GM21367 (cell line): ENCODE measurements at regions not wholly inside any gene's neighbourhood (a gene's known extent, or its start where the extent isn't known, plus 50 kb on each side); places are given as distances from the start of the nearest gene placed in this dataset.
"Not testable (repeated sequence)": the region's sequence is repeated elsewhere in the genome, so short reads cannot be mapped to it uniquely, and the experiment has no call there.

Source experiments
- ATAC-seq: cut with Tn5 transposase; IDR thresholded peaks from one replicate; pipeline ENCODE4 v1.9.1; 2021; ENCODE audit not compliant: unreplicated experiment

DNA sequence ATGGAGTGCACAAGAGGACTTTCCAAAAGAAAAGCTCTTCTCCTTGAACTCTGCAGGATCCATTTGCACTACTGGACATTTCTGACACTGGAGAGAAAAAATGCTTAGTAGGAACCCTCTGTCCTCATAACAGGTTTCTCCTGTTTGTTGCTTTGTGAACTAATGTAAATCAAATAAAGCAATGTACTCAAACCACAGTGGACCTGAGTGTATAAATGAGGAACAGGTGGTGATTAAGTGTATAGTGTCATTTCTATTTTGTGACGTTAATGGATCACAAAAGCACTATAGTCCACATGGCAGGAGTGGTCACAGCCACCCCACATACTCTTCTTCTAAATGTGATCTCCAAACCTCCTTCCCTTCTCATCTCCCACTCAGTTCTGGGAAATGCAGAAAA, 268.4 kb upstream of the DUSP10 start:
- ATAC-seq: no peak

DNA sequence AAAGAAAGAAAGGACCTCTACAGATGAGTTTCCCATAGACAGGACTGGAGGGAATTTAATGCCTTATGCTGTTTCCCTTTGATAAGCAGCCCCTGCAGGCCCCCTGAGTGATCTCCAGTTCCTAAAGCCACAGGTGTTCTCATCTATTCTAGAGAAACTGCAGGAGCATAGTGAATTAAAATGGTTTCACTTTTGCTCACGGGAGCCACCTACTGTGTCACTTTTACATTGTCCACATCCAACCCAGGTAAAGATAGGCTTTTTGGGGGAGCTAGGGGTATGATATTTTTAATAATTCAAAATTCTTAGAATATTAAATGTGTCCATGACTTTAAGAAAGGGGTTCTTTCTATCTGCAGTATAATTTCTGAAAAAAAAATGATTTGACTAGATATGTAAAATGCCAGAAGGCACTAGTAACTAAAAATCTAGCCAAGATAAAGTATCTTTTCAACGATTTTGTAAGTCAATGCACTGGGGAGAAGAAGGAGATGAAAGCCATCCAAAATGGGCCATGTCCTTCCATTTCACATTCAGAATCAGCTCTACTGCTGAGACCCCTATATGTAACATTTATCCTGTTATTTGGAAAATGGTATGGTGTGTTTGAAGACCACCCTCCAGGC, 267.3 kb upstream of the DUSP10 start:
- peak; percentile 89 for ATAC-seq

DNA sequence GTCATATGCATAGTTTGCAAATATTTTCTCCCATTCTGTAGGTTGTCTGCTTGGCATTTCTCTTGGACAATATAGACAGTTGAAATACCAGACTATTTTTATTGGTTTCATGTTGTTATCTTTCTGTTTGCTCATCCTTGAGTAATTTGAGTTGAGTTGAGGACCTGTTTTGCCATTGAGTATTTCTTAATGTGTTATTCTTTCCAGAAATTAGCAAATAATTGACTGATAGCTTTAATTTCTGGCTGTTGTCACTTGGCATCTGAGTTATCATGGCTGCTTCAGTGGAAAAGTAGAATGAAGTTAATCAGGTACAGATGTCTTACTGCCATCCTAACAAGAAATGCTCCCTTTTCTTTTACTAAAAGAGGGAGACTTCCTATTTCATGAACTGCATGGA, 264.8 kb upstream of the DUSP10 start:
- no peak for ATAC-seq

DNA sequence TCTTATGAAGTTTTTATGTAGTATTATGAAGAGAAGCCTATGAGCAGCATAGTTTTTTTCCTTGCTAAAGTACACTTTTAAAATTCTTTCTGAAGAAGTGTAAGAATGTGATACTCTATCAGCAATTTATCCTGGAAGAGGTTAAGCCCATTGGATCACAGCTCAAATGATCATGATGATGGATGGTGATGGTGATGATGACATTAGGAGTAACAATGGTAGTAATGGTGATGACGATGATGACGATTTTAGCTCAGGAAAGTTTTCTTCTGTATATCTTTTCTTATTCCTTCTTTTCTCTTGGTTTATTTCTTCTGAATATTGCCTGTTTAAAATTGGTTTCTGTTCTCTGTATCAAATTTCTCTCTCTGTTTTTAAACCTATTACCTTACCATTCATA, 262.9 kb upstream of the DUSP10 start:
- no peak for ATAC-seq

DNA sequence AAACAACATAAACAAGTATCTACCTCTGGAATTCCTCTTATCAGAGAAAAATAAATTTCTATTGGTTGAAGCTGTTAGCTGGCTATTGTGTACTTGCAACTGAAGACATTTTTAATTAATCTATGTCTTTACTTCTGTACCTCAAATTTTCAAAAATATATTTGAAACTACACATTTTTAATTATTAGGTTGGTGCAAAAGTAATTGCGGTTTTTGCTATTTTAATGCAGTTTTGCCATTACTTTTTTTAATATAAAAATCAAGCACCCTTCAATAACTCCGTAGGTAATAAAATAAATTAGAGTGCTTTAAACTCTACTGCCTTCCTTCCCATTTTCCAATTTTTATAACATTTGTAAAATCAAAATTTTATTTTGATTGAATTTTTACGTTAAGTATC, 262.1 kb upstream of the DUSP10 start:
- no peak for ATAC-seq

DNA sequence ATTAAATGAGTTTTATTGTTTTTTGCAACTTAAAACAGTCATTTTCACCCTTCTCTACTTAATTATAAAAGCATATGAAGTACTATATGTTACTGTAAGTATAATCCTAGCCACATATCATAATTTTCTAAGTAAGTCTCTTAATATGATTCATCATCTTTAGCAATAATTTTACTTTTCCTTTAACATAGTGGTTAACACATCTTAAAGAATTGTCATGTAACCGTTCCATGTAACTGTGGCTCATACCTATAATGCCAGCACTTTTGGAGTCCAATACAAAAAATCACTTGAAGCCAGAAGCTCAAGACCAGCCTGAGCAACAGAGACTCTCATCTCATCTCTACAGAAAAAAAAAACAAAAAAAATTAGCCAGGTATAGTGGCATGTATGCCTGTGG, 260.6 kb upstream of the DUSP10 start:
- no peak for ATAC-seq

DNA sequence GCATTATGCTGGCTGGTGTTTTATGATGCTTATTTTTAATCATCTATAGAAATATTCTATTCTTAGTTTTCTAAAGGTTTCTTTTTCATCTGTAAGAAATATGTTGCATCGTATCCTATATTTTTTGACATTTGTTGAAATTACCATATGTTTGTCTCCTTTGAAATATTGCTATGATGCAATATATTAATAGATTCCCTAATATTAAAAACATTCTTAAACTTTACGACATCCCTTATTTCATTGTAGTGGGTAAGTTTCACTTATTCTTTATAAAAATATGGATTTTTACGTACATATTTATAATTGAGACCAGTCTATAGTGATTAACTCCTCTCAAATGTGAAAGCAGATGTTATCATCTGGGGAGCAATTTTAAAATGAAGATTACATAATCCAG, 258.2 kb upstream of the DUSP10 start:
- no peak for ATAC-seq

DNA sequence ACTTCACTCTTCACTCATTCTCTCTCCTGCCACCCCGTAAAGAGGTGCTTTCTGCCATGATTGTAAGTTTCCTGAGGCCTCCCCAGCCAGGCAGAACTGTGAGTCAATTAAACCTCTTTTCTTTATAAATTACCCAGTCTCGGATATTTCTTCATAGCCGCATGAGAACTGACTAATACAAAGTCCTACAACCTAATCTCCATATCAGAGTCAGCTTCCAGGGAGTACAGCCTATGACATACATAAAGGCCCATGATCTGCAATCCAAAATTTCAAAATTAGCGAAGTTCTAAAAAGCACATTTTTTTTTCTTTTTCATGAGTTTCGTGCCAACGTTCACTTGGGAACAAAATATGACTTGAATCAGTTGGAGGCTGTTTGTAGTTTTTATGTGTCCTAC, 256.9 kb upstream of the DUSP10 start:
- no peak for ATAC-seq

DNA sequence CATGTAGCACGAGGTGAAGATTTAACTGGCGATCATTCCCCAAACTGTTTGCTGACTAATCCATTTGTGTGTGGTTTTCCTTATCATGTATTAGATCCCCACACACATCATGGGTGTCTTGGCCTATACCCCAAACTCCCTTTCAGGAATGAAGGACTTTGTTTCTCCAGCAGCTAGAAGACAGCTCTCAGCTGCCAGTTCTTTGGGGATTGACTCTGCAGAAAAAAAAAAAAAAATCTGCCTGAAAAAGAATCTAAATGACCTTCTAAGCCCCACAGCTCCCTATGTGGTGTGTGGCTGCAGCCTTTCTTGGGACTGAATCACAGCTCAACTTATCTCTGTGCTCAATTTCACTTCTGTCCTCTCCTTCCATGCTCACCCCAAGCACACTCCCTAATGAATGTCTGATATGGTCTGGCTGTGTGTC, 256.3 kb upstream of the DUSP10 start:
- no peak for ATAC-seq

DNA sequence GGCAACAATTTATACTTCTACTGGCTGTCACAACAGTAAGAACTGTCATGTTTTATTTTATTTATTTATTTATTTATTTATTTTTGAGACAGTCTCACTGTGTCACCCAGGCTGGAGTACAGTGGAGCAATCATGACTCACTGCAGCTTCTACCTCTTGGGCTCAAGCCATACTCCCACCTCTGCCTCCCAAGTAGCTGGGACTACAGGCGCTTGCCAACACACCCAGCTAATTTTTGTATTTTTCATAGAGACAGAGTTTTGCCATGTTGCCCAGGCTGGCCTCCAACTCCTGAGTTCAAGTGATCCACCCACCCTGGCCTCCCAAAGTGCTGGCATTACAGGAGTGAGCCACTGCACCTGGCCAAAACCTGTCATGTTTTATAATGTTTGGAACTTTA, 255.1 kb upstream of the DUSP10 start:
- not testable (repeated sequence) for ATAC-seq

DNA sequence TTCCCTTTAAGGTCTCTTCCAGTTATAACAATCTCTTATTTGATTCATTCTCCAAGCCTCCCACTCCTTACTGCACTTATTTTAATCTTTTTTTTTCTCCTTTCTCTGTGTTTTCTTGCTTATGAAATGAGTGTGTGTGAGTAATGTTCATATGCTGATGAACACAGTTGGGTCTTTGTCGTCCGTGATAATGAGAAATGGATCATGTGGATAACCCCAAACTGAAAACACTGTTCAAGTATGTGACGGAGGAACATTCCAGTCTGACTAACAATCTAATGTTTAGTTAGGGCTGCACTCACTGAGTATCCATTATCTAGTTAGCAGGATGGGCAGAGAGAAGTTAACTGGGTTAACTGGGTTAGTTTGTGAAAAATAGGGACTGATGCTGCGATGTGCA, 253.1 kb upstream of the DUSP10 start:
- ATAC-seq: no peak

DNA sequence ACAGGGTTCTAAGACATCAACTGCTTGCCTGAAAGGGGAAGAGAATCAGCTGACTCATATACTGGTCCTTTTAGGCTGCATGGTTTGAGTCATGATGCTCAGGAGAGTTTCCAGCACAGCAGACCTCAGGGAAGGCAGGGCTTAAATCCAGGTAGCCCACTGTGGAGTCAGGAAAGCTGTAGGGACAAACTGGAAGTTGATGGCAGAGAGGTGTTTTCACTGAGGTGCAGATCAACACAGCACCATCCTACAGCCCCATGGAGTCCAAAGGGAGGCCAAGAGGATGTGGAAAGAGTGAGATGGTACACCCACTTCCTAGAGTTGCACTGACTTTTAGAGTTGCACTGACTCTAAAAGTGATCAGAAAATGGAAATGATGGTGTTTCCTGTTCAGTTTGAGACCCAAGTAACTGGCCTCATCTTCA, 252.4 kb upstream of the DUSP10 start:
- no peak for ATAC-seq

DNA sequence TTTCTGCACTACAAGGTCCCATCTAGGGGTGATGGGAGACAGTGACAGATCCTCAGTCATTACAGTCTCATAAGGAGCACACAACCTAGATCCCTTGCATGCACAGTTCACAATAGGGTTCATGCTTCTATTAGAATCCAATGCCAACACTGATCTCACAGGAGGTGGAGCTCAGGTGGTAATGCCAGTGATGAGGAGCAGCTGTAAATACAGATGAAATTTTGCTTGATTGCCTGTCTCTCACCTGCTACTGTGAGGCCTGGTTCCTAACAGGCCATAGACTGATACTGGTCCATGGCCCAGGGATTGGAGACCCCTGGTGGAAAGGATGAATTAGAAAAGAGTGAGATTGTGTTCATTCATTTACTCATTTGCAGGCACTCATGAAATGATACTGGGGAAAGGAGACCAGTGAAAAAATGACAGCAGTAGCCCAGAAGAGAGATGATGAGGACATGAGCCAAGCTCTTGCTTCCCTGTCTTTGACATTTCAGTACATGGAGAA, 251.6 kb upstream of the DUSP10 start:
- no peak for ATAC-seq

DNA sequence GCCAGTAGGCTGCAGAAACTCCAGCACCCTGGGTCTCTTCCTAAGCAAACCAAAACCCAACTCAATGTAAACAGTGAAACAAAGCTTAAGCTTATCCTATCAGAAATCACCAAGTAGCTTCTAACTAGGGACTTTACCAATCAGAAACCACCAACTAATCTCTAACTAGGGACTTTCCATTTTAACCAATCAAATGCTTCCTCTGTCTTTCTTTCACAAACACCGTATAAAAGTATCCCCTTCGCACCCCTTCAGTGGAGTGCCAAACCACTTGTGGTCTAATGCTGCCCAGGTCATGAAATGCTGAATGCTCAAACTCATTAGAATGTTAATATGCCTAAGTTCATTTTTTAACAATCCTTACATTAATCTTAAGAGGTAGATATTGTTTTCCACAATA, 250.5 kb upstream of the DUSP10 start:
- ATAC-seq: no peak

DNA sequence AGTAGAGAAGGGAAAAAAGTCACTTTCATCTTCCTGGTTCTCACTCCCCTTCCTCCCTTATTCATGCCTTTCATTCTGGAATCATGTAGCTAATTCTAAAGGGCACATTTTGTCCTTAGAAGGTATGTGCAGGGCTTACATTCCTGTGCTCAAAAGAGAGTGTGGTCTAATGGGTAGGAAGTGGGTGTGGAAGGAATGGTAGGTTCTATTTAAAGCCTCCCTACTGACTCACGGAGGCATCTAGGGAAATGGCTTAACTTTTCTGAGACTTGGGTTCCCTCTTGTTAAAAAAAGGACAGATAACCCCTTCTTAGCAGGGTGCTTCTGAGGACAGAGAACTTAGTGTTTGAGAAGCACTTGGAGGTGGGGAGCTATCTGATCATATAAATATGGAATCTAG, 249.3 kb upstream of the DUSP10 start:
- ATAC-seq: no peak

DNA sequence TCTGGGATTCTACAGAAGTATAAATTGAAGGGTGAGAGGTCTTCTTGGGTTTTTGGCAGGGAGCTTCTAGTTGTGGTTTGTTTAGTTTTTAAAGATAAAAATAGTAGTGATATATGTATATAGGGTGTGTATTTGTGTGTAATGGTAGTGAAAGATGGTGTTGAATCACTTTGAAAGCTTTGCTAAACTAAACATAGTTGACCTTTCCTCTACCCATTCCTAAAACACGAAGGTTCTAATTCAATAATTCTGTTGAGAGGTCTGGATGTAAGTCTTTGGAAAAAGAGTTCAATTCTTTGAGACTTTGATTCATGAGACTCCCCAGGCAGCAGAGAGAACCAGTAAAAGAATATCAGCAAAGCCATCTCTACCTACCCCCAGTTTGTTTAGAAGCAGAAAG, 247.9 kb upstream of the DUSP10 start:
- no peak for ATAC-seq

DNA sequence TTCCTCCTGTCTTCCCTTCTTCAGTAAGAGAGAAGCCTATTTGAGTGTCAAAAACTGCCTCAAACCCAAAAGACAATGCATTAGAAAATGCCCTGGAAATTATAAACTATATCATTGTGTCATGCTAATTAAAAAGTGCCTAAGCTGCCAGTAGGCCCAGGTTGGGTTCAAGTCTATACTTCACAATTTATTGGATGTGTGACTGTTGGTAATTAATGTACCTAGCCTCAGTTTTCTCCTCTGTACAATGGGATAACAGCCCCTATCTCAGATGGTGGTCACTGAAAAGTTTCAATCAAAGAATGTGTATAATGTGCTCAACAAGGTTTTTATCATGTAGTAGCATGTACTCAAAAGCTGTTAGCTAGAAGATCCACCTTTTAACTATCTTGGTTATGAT, 246.9 kb upstream of the DUSP10 start:
- no peak for ATAC-seq

DNA sequence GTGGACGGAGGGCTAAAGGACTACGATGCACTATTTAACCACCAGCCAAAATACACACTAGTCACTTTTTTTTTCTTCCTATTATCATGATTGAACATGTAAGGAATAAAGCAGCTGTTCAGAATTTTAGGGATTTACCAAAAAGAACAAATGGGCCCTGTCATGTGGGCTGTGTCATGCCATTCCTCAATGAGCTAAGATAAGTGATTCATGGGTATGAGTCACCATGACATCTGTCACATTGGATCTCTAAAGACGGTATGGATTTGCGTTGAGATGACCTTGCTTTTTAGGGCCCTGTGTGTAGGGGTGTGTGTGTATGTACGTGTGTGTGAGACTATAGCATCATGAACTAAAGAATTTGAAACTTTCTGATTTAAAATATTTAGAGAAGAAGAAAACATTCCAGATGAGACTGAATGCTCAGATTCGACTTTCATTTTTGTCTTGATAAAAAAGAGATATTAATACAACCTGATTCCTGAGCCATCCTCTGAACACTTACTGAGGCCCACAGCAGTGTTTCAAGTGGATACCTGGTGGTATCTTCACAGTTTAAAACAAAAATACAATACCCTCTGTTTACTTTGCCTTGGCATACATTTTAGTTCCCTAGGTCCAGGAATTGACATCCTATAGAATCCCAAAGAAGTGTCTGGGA, 246.1 kb upstream of the DUSP10 start:
- no peak for ATAC-seq

DNA sequence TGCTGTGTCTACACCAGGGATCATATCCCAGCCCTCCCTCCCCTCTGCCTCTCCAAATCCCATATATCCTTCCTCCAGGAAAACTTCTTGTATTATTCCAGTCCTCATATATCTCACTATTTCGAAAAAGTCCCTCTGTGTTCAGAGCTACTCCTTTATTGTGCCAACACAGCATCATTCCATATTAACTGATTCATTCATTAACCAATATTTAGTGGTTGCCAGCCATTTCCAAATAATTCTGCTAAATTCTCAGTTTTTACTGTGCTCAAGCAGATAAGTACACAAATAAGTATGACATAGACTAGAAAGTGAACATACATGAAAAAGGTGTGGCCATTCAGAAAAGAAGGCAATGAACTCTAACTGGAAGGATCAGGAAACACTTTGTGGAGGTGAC, 241.6 kb upstream of the DUSP10 start:
- no peak for ATAC-seq

DNA sequence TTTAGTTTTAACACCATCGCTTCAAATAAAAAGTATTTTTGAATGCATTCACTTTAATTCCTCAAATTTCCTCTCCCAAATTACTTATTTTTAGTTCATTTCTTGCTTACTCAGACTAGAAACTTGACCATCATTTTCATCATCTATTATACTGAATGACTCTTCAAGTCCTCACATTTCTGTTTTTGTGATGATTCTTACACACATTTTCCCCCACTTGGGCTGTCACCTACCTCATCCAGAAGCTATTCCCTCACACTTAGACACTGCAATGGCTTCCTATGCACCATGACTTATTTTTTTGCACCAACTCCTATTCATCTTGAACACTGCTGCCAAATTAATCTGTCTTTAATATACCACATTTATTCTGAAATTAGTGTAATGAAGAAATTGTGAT, 239.6 kb upstream of the DUSP10 start:
- ATAC-seq: no peak

DNA sequence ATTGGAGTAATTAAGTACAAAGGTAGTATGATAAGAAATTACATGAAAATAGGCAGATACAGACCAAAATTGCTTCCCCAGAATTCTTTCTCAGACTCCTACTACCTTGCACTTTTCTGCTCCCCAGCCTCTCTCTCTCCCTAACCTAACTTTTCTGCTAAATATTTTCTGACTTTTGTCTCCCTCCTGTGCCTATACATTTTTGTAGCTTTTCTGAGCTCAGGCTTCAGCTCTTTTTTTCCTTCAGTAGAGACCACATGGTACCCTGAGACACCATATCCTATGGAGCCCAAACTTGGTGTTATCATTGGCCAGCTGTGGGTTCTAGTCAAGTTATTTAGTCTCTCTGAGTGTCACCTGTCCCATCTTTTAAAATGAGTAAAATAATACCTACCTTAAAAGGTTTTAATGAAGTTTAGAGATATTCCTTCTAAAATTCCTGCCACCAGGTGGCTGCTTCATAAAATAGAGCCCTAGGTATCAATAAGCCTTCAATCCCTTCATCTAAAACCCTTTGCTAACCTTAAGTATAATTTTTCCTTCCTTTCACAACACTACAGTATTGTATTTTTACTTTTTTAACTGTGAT, 237.6 kb upstream of the DUSP10 start:
- no peak for ATAC-seq

DNA sequence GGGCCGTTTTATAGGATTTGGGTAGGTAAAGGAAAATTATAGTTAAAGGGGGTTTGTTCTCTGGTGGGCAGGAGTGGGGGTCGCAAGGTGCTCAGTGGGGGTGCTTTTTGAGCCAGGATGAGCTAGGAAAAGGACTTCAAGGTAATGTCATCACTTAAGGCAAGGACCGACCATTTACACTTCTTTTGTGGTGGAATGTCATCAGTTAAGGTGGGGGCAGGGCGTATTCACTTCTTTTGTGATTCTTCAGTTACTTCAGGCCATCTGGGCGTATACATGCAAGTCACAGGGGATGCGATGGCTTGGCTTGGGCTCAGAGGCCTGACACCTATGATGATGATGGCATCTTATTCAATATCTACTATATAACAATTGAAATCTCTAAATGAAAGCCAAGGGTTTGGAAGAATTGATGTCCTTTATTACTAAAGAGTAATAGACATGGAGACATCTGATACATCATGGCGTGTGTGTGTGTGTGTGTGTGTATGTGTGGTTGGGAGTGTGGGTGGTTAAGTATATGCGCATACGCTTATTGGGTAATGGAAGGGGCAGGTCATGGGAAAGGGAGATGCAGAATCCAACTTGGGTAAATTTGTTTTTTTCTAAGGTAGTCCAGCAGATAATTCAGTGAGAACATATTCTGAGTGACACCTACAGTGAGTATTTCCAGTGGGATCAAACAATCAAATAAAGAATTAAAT, 236.9 kb upstream of the DUSP10 start:
- not testable (repeated sequence) for ATAC-seq
